NCI-H82 (cell line): ENCODE measurements at regions not wholly inside any gene's neighbourhood (a gene's known extent, or its start where the extent isn't known, plus 50 kb on each side); places are given as distances from the start of the nearest gene placed in this dataset.
"Not testable (repeated sequence)": the region's sequence is repeated elsewhere in the genome, so short reads cannot be mapped to it uniquely, and the experiment has no call there.

Source experiments
- DNase-seq: peaks from one replicate; lab custom pipeline; 2025; lab: John Stamatoyannopoulos, UW

GRCh38 chr17:6893382-6894205 lies 62.1 kb upstream of the TEKT1 start:
- no peak for DNase-seq

- peak; percentile 22 for DNase-seq
These were observed 62.6 kb upstream of the TEKT1 start for GRCh38 chr17:6894206-6894528.

- no peak for DNase-seq
These were observed 69.6 kb upstream of the TEKT1 start for GRCh38 chr17:6901086-6901485.

- no peak for DNase-seq
These were observed 71.9 kb upstream of the TEKT1 start for GRCh38 chr17:6903326-6903900.

- DNase-seq, result no peak
These were observed 77.3 kb upstream of the TEKT1 start for GRCh38 chr17:6908807-6909206.

- DNase-seq, result peak; percentile 67
These were observed 79.6 kb upstream of the TEKT1 start for GRCh38 chr17:6910987-6911603.

GRCh38 chr17:6912110-6913051 lies 80.9 kb upstream of the TEKT1 start:
- peak; percentile 26 for DNase-seq

GRCh38 chr17:6913608-6914443 lies 82.0 kb upstream of the ALOX12 start:
- peak; percentile 88 for DNase-seq

GRCh38 chr17:6914711-6915110 lies 81.1 kb upstream of the ALOX12 start:
- no peak for DNase-seq

- DNase-seq, result no peak
These were observed 80.2 kb upstream of the ALOX12 start for GRCh38 chr17:6915620-6916019.

GRCh38 chr17:6919158-6919557 lies 76.7 kb upstream of the ALOX12 start:
- no peak for DNase-seq

GRCh38 chr17:6923385-6923784 lies 72.5 kb upstream of the ALOX12 start:
- no peak for DNase-seq

- no peak for DNase-seq
These were observed 71.6 kb upstream of the ALOX12 start for GRCh38 chr17:6924208-6924607.

- no peak for DNase-seq
These were observed 69.2 kb upstream of the ALOX12 start for GRCh38 chr17:6926667-6927066.

- no peak for DNase-seq
These were observed 68.3 kb upstream of the ALOX12 start for GRCh38 chr17:6927290-6928126.

- no peak for DNase-seq
These were observed 67.7 kb upstream of the ALOX12 start for GRCh38 chr17:6928193-6928592.

GRCh38 chr17:6930749-6931148 lies 65.1 kb upstream of the ALOX12 start:
- no peak for DNase-seq

- not testable (repeated sequence) for DNase-seq
These were observed 61.3 kb upstream of the ALOX12 start for GRCh38 chr17:6934544-6934943.

GRCh38 chr17:6936370-6937028 lies 59.4 kb upstream of the ALOX12 start:
- no peak for DNase-seq

- DNase-seq, result no peak
These were observed 57.2 kb upstream of the ALOX12 start for GRCh38 chr17:6938637-6939036.
